ENCODE measurements at regions not wholly inside any gene's neighbourhood (a gene's known extent, or its start where the extent isn't known, plus 50 kb on each side); places are given as distances from the start of the nearest gene placed in this dataset.

GRCh38 chr1:25020173-25020845 lies 90.2 kb upstream of the RUNX3 start:
- no peak for ATAC-seq
- TF ChIP-seq, protein P1, sequence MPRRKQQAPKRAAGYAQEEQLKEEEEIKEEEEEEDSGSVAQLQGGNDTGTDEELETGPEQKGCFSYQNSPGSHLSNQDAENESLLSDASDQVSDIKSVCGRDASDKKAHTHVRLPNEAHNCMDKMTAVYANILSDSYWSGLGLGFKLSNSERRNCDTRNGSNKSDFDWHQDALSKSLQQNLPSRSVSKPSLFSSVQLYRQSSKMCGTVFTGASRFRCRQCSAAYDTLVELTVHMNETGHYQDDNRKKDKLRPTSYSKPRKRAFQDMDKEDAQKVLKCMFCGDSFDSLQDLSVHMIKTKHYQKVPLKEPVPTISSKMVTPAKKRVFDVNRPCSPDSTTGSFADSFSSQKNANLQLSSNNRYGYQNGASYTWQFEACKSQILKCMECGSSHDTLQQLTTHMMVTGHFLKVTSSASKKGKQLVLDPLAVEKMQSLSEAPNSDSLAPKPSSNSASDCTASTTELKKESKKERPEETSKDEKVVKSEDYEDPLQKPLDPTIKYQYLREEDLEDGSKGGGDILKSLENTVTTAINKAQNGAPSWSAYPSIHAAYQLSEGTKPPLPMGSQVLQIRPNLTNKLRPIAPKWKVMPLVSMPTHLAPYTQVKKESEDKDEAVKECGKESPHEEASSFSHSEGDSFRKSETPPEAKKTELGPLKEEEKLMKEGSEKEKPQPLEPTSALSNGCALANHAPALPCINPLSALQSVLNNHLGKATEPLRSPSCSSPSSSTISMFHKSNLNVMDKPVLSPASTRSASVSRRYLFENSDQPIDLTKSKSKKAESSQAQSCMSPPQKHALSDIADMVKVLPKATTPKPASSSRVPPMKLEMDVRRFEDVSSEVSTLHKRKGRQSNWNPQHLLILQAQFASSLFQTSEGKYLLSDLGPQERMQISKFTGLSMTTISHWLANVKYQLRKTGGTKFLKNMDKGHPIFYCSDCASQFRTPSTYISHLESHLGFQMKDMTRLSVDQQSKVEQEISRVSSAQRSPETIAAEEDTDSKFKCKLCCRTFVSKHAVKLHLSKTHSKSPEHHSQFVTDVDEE (CRISPR knock-in tag; IDR thresholded peaks at IDR 0.05): no peak
- TF ChIP-seq ZC3H10 (CRISPR knock-in tag; IDR thresholded peaks at IDR 0.05) (no peak), CSDC2 (CRISPR knock-in tag; IDR thresholded peaks at IDR 0.05) (no peak), ZNF565 (CRISPR knock-in tag; conservative IDR thresholded peaks at IDR 0.05; ENCODE audit: low read depth) (no peak), BACH2 (CRISPR knock-in tag; IDR thresholded peaks at IDR 0.05; ENCODE audit: borderline replicate concordance) (no peak), PPARA (CRISPR knock-in tag; IDR thresholded peaks at IDR 0.05; ENCODE audit: borderline replicate concordance) (no peak)
- TF ChIP-seq, protein P2, sequence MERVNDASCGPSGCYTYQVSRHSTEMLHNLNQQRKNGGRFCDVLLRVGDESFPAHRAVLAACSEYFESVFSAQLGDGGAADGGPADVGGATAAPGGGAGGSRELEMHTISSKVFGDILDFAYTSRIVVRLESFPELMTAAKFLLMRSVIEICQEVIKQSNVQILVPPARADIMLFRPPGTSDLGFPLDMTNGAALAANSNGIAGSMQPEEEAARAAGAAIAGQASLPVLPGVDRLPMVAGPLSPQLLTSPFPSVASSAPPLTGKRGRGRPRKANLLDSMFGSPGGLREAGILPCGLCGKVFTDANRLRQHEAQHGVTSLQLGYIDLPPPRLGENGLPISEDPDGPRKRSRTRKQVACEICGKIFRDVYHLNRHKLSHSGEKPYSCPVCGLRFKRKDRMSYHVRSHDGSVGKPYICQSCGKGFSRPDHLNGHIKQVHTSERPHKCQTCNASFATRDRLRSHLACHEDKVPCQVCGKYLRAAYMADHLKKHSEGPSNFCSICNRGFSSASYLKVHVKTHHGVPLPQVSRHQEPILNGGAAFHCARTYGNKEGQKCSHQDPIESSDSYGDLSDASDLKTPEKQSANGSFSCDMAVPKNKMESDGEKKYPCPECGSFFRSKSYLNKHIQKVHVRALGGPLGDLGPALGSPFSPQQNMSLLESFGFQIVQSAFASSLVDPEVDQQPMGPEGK (CRISPR knock-in tag; IDR thresholded peaks at IDR 0.05; ENCODE audit: borderline replicate concordance): no peak

- ATAC-seq: no peak
- TF ChIP-seq ZFP30 (CRISPR knock-in tag; IDR thresholded peaks at IDR 0.05) (no peak), BACH2 (CRISPR knock-in tag; IDR thresholded peaks at IDR 0.05; ENCODE audit: borderline replicate concordance) (no peak), POU6F1 (CRISPR knock-in tag; IDR thresholded peaks at IDR 0.05; ENCODE audit: borderline replicate concordance, low read depth) (no peak), ZC3H10 (CRISPR knock-in tag; IDR thresholded peaks at IDR 0.05) (no peak), ZFP3 (CRISPR knock-in tag; IDR thresholded peaks at IDR 0.05) (no peak), PPARA (CRISPR knock-in tag; IDR thresholded peaks at IDR 0.05; ENCODE audit: borderline replicate concordance) (no peak), SNAI2 (CRISPR knock-in tag; IDR thresholded peaks at IDR 0.05) (no peak), ZNF565 (CRISPR knock-in tag; conservative IDR thresholded peaks at IDR 0.05; ENCODE audit: low read depth) (no peak), CSDC2 (CRISPR knock-in tag; IDR thresholded peaks at IDR 0.05) (no peak), OSR1 (CRISPR knock-in tag; IDR thresholded peaks at IDR 0.05) (no peak), RARB (CRISPR knock-in tag; IDR thresholded peaks at IDR 0.05) (no peak), ZNF70 (CRISPR knock-in tag; IDR thresholded peaks at IDR 0.05) (no peak)
- TF ChIP-seq, protein P2 (CRISPR knock-in tag; IDR thresholded peaks at IDR 0.05; ENCODE audit: borderline replicate concordance): no peak
- TF ChIP-seq, protein P3, sequence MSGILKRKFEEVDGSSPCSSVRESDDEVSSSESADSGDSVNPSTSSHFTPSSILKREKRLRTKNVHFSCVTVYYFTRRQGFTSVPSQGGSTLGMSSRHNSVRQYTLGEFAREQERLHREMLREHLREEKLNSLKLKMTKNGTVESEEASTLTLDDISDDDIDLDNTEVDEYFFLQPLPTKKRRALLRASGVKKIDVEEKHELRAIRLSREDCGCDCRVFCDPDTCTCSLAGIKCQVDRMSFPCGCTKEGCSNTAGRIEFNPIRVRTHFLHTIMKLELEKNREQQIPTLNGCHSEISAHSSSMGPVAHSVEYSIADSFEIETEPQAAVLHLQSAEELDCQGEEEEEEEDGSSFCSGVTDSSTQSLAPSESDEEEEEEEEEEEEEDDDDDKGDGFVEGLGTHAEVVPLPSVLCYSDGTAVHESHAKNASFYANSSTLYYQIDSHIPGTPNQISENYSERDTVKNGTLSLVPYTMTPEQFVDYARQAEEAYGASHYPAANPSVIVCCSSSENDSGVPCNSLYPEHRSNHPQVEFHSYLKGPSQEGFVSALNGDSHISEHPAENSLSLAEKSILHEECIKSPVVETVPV (CRISPR knock-in tag; IDR thresholded peaks at IDR 0.05): no peak
- TF ChIP-seq, protein P4, sequence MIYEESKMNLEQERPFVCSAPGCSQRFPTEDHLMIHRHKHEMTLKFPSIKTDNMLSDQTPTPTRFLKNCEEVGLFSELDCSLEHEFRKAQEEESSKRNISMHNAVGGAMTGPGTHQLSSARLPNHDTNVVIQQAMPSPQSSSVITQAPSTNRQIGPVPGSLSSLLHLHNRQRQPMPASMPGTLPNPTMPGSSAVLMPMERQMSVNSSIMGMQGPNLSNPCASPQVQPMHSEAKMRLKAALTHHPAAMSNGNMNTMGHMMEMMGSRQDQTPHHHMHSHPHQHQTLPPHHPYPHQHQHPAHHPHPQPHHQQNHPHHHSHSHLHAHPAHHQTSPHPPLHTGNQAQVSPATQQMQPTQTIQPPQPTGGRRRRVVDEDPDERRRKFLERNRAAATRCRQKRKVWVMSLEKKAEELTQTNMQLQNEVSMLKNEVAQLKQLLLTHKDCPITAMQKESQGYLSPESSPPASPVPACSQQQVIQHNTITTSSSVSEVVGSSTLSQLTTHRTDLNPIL (CRISPR knock-in tag; IDR thresholded peaks at IDR 0.05; ENCODE audit: low read depth): no peak
Measured at GRCh38 chr1:25019337-25020172, 89.5 kb upstream of the RUNX3 start.
